ENCODE measurements at regions not wholly inside any gene's neighbourhood (a gene's known extent, or its start where the extent isn't known, plus 50 kb on each side); places are given as distances from the start of the nearest gene placed in this dataset.
A peak's percentile ranks its signal among the peaks of the same experiment; 100 is the strongest.

DNA sequence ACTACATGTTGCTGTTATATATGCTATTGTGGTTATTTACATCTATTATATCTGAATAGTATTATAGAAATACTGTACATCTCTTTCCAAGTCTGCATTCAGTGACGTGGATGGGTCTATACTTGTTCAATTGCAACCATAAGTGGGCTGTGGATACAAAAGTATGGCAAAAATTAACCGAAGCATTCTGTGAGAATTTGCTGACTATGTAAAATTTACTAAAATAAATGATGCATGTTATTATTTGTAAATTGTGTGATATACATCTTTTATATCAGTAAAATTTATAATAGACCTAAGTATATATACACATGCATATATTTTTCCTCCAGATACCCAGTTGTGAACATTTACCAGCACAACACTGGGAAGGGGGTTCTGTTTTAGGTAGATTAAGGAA lies 215.1 kb downstream of the NECTIN3 start:
- H3K4me1 Mint-ChIP-seq (ENCODE audit: low read depth, unreplicated experiment), result no peaks in the 10 kb centered on the region

DNA sequence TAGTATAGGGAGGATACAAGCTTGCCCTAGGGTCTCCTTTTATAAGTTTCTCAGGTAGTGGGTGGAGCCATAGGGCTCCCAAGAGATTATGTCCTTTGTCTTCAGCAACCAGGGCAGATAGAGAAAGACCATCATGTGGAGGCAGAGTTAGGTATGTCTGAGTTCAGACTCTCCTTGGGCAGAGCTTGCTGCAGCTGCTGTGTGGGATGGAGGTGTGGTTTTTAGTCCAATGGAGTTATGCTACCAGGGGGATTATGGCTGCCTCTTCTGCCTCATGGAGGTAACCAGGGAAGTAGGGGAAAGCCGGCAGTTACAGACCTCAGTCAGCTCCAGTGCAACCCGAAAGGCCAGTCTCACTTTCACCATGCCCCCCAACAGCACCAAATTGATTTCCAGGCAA lies 220.5 kb downstream of the NECTIN3 start:
- CTCF ChIA-PET, result no interaction called here
- H3K36me3 Mint-ChIP-seq (ENCODE audit: insufficient read depth, unreplicated experiment), result no peaks in the 10 kb centered on the region
- H3K36me3 ChIP-seq (ENCODE audit: control insufficient read depth, insufficient read depth, low read length), result no peaks in the 10 kb centered on the region
- H3K4me1 Mint-ChIP-seq (ENCODE audit: low read depth, unreplicated experiment), result no peaks in the 10 kb centered on the region
- intact Hi-C loops (cut with micrococcal nuclease; ENCODE audit: unreplicated experiment), result no loop called here
- H3K4me3 Mint-ChIP-seq (ENCODE audit: unreplicated experiment), result no peak overlapping the region
- H3K27ac Mint-ChIP-seq (ENCODE audit: unreplicated experiment), result no peak overlapping the region
- no peaks in the 10 kb centered on the region for H3K27me3 ChIP-seq (replicated peaks; ENCODE audit: control insufficient read depth, insufficient read depth, low read length)
- H3K9me3 Mint-ChIP-seq (ENCODE audit: unreplicated experiment), result no peaks in the 10 kb centered on the region
- no TSS peak for BruUV-seq (replicated peaks)
- H3K9me3 ChIP-seq, result no peaks in the 10 kb centered on the region
- POLR2A ChIA-PET, result no interaction called here
- H3K4me1 ChIP-seq, result no peaks in the 10 kb centered on the region
- H3K27me3 Mint-ChIP-seq (ENCODE audit: insufficient read depth, unreplicated experiment), result peaks cover 4% of the 10 kb centered on the region
- H3K4me3 ChIP-seq (ENCODE audit: low read depth, low read length), result no peak overlapping the region
- DNase-seq, result no peak
- TF ChIP-seq, protein P1, sequence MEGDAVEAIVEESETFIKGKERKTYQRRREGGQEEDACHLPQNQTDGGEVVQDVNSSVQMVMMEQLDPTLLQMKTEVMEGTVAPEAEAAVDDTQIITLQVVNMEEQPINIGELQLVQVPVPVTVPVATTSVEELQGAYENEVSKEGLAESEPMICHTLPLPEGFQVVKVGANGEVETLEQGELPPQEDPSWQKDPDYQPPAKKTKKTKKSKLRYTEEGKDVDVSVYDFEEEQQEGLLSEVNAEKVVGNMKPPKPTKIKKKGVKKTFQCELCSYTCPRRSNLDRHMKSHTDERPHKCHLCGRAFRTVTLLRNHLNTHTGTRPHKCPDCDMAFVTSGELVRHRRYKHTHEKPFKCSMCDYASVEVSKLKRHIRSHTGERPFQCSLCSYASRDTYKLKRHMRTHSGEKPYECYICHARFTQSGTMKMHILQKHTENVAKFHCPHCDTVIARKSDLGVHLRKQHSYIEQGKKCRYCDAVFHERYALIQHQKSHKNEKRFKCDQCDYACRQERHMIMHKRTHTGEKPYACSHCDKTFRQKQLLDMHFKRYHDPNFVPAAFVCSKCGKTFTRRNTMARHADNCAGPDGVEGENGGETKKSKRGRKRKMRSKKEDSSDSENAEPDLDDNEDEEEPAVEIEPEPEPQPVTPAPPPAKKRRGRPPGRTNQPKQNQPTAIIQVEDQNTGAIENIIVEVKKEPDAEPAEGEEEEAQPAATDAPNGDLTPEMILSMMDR (IDR thresholded peaks at IDR 0.05; ENCODE audit: insufficient read depth in 1 of 2, low read depth in 1 of 2, low read length in 1 of 2, severe bottlenecking in 1 of 2, unreplicated experiment in 1 of 2), result no peak

More for the DNA sequence above, 215.1 kb downstream of the NECTIN3 start:
- H3K4me3 Mint-ChIP-seq (ENCODE audit: unreplicated experiment), result no peak overlapping the region
- Histone ChIP-seq H3K27me3 (replicated peaks; ENCODE audit: control insufficient read depth, insufficient read depth, low read length) (no peaks in the 10 kb centered on the region), H3K4me3 (ENCODE audit: low read depth, low read length) (no peak overlapping the region), H3K9me3 (no peaks in the 10 kb centered on the region), H3K4me1 (no peaks in the 10 kb centered on the region), H3K36me3 (ENCODE audit: control insufficient read depth, insufficient read depth, low read length) (no peaks in the 10 kb centered on the region)
- TF ChIP-seq, protein P1 (IDR thresholded peaks at IDR 0.05; ENCODE audit: insufficient read depth in 1 of 2, low read depth in 1 of 2, low read length in 1 of 2, severe bottlenecking in 1 of 2, unreplicated experiment in 1 of 2), result no peak
- H3K27ac Mint-ChIP-seq (ENCODE audit: unreplicated experiment), result no peak overlapping the region
- CTCF ChIA-PET, result no interaction called here
- H3K36me3 Mint-ChIP-seq (ENCODE audit: insufficient read depth, unreplicated experiment), result no peaks in the 10 kb centered on the region
- intact Hi-C loops (cut with micrococcal nuclease; ENCODE audit: unreplicated experiment), result no loop called here
- BruUV-seq (replicated peaks), result no TSS peak
- no peaks in the 10 kb centered on the region for H3K9me3 Mint-ChIP-seq (ENCODE audit: unreplicated experiment)
- no peaks in the 10 kb centered on the region for H3K27me3 Mint-ChIP-seq (ENCODE audit: insufficient read depth, unreplicated experiment)
- POLR2A ChIA-PET, result no interaction called here
- DNase-seq, result no peak

DNA sequence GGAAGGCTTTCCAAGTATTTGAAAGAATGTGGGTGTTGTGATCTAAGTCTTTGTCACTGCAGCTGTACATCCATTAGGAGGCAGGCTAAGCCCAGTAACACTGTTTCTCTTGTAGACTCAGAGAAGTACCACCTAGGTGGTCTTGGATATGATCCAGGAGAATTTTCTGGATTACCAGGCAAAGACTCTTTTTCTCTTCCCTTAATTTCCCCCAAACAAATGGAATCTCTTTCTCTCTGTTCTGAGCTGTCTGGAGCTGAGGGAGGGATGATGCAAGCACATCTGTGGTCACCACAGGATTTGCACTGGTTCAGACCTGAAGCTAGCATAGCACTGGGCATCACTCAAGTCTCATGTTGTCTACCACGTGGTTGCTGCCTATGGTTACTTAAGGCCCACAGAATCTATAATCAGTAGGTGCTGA lies 227.6 kb downstream of the NECTIN3 start:
- no TSS peak for BruUV-seq (replicated peaks)
- no peaks in the 10 kb centered on the region for H3K36me3 Mint-ChIP-seq (ENCODE audit: insufficient read depth, unreplicated experiment)
- H3K4me1 Mint-ChIP-seq (ENCODE audit: low read depth, unreplicated experiment), result peaks cover 8% of the 10 kb centered on the region
- Histone ChIP-seq H3K4me3 (ENCODE audit: low read depth, low read length) (no peak overlapping the region), H3K36me3 (ENCODE audit: control insufficient read depth, insufficient read depth, low read length) (no peaks in the 10 kb centered on the region), H3K9me3 (no peaks in the 10 kb centered on the region), H3K4me1 (peaks cover 10% of the 10 kb centered on the region), H3K27me3 (replicated peaks; ENCODE audit: control insufficient read depth, insufficient read depth, low read length) (no peaks in the 10 kb centered on the region)
- H3K27ac Mint-ChIP-seq (ENCODE audit: unreplicated experiment), result no peak overlapping the region
- peaks cover 4% of the 10 kb centered on the region for H3K27me3 Mint-ChIP-seq (ENCODE audit: insufficient read depth, unreplicated experiment)
- ChIA-PET CTCF (no interaction called here), POLR2A (no interaction called here)
- no peak for DNase-seq
- H3K4me3 Mint-ChIP-seq (ENCODE audit: unreplicated experiment), result no peak overlapping the region
- TF ChIP-seq, protein P1 (IDR thresholded peaks at IDR 0.05; ENCODE audit: insufficient read depth in 1 of 2, low read depth in 1 of 2, low read length in 1 of 2, severe bottlenecking in 1 of 2, unreplicated experiment in 1 of 2), result peak in 1 of 2 experiments; percentile 24
- H3K9me3 Mint-ChIP-seq (ENCODE audit: unreplicated experiment), result no peaks in the 10 kb centered on the region
- intact Hi-C loops (cut with micrococcal nuclease; ENCODE audit: unreplicated experiment), result loop anchor here (1.0 kb wide), 2 partner anchors 39 to 240 kb away; no protein-coding TSS in a partner anchor
